ENCODE measurements at regions not wholly inside any gene's neighbourhood (a gene's known extent, or its start where the extent isn't known, plus 50 kb on each side); places are given as distances from the start of the nearest gene placed in this dataset.

DNA sequence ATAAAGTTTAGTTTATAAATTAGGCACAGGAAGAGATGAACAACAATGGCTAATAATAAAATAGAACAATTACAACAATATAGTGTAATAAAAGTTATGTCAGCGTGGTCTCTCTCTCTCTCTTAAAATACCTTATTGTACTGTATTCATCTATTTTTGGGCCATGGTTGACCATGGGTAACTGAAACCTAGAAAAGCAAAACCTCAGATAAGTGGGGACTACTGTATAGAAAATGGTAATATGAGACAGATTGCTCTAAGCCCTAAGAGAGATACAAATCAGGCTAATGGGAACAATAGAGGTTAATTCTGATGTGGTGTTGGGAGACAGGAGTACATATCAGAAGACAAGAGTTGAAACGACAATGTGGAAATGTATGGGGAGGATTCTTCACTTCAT, 86.2 kb downstream of the ZNF365 start:
- TF ChIP-seq, protein P1, sequence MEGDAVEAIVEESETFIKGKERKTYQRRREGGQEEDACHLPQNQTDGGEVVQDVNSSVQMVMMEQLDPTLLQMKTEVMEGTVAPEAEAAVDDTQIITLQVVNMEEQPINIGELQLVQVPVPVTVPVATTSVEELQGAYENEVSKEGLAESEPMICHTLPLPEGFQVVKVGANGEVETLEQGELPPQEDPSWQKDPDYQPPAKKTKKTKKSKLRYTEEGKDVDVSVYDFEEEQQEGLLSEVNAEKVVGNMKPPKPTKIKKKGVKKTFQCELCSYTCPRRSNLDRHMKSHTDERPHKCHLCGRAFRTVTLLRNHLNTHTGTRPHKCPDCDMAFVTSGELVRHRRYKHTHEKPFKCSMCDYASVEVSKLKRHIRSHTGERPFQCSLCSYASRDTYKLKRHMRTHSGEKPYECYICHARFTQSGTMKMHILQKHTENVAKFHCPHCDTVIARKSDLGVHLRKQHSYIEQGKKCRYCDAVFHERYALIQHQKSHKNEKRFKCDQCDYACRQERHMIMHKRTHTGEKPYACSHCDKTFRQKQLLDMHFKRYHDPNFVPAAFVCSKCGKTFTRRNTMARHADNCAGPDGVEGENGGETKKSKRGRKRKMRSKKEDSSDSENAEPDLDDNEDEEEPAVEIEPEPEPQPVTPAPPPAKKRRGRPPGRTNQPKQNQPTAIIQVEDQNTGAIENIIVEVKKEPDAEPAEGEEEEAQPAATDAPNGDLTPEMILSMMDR (IDR thresholded peaks at IDR 0.05), result no peak
- TF ChIP-seq POLR2A (IDR thresholded peaks at IDR 0.05), result no peak

Data from breast epithelium (tissue), 3 donors.